HG02870 (cell line): ENCODE measurements at regions not wholly inside any gene's neighbourhood (a gene's known extent, or its start where the extent isn't known, plus 50 kb on each side); places are given as distances from the start of the nearest gene placed in this dataset.

ENCODE experiments used
- ATAC-seq: cut with Tn5 transposase; IDR thresholded peaks from one replicate; pipeline ENCODE4 v1.9.1; 2021; ENCODE audit warnings: mild to moderate bottlenecking, moderate library complexity; ENCODE audit not compliant: unreplicated experiment

DNA sequence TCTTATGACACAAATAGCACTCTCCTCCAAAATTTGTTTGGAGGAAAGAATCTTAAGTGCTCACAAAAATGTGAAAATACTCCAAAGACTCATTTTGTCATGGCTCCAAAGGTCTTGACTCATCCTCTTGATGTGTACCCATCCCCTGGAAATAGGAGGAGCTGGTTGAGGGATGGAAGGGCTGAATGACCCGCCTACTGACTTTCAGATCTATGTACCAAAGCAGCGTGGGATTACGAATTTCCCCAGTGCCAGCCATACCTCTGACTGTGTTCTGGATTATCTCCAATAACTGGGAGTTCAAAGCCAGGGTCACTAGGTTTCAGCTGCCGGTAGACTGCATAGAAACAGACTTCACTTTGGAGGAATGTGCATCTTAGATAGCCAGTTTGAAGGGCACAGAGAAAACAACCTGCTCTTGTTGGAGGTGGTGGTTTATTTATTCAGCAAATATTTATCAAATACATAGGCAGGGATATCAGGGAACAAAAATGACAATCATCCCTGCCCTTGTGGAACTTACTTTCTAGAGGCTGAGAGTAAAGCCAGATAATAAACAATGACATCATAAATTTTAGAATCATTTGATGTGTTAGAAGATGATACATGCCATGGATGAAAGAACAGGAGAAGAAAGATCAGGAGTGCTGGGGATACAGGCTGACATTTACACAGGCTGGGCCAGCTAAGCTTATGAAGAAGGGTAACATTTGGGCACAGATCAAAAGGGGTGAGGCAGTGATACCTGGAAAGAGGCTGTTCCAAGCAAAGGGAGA is 246.6 kb downstream of the TBXT start:
- no peak for ATAC-seq

DNA sequence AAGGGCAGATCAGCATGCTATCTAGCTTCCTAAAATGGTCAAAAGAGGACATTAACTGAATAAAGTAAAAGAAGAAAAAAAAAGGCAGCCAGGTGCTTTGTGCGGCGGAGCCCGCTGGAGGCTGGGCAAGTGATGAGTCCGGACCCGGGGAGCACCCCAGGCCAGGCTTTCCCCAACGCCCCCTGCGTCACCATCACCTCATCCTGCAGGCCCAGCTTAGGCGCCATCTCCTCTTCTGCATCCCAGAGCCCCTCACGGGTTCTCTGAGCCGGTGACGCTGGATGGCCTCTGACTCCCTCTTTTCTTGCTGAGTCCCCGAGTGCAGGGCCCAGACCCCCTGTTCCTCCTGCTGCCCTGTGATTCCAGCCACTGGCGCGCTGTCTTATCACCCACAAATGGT is 250.1 kb downstream of the TBXT start:
- ATAC-seq, result no peak

DNA sequence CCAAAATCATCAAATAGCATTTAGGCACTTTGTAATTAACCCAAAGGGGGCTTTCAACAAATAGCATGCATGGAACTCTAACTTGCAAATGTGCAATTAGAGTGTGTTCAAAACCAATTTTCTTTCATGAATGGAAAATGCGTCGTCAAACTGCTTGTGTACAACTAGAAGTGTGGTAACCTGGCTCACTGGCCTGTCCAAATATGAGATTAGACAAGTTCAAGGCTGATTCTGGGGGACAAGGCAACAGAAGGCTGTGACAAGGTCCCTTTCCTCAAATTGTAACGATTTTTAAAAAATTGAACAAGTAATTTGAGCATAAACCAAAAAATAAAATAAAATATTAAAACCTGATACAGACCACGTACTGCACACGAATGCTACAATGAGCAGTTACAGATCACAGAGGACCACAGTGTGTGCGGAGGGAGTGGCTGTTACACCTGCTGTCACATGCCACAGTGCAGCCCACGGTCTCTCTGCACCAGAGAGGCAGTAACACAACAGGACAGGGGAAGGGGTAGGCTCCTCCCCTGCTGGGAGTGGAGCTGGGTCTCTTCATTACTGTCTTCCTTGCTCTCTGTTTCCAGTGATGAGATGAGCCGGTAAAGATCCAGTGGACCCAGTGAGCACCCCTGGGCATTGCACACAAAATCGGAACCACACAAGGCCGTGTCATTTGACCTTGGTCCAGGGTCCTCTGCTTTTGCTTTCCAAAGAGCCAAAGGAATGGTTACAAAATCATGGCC is 252.2 kb upstream of the PDE10A start:
- ATAC-seq, result no peak

DNA sequence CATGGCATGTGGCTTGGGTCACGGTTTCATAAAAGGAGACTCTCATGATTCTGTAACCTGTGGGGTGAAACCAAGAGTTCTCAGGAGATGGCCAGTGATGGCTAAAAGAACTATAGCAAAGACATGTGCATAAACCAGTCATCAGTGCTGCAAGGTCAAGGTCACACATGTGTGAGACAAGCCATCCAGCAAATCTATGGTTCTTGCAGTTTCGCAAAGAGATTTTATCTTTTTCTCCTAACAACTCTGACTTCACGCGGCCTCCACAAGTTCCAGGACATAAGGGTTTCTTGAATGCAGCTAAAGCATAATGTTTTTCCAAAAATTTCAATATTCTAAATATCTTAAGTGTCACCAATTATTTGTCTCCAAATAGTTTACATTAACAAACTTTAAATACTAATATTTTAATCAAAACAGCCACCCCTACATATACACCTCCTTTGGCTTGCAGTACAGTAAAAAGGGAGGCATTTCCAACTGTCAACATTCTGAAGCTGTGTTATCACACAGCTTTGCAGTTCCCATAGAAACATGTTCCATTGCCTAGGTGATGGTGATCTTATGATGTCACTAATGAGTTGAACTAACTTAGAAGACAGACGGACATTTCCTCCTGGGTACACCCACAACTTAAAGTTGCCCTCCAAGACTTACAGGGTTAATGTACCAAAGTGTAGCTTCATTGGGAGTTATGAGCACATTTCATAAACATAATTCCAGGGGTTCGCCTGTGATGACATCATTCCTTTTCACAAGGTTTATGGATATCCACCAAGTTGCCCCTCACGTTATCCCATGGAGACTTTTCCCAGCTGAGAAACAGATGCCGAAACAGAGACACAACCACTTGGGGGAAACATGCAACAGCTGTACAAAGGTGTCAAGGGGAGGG is 250.9 kb upstream of the PDE10A start:
- no peak for ATAC-seq

DNA sequence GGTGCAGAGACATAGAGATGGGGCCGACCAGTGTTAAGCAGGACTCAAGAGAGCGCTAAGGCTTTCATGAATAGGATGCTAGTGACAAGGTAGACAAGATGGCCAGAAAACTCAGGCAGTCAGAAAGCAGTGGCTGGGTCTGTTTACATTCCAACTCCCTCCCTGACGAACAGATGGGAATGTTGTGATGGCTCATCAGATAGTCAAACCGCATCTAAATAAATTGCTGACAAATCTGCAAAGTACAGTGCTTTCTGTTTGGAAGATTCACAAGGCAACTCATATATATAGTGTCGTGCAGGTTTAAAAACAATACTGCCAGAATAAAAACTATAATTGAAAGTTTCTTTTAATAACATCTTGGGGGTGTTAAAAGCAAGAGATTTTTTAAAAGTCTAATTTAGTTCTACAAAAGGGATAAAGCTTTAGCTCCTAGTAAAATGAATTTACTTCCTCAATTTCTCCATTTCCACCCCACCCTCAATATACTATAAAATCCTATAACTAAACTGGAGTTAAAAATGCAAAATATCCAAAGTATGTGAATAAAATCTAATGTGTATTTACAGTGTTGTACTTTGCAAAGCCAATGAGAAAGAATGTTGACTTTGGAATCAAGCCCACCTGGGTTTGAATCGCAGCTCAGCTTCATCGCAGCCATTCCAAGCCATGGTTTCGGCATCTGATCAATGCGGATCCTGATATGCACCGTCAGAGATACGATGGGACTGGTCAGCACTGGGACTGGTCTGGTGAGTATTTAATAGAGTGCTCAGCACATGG is 247.3 kb upstream of the PDE10A start:
- no peak for ATAC-seq

DNA sequence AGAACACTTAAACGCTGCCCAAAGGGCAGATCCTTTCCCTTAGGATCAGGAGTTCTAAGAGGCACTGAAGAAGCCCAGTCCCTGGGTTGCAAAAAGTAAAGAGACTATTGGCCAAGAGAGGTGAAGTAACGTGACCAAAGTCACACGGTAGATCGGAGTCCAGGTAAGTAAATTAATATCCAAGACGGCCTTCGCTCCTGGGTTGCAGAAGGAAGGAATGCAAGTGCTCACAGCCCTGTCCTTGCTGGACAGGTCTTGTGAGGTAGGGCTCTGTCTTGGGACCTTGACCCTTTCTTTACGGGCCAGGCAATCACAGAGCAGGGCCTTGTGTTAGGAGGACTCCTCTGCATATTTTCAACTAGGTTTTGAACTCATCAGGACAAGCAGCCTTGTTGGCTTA is 243.7 kb upstream of the PDE10A start:
- ATAC-seq, result no peak

DNA sequence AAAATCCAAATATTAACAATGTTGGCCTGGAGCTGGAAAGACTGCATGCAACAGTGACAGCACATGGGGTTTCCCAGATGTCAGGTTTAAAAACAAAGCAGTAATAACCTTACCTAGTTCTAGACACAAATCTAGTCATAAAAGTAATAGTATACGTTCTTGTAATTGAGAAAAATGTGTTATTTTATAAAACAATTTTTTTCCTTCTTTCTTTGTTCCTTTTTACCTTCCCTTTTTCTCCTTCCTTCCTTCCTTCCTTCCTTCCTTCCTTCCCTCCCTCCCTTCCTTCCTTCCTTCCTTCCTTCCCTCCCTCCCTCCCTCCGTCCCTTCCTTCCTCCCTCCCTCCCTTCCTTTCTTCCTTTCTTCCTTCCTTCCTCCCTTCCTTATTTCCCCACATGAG is 242.7 kb upstream of the PDE10A start:
- ATAC-seq, result no peak

DNA sequence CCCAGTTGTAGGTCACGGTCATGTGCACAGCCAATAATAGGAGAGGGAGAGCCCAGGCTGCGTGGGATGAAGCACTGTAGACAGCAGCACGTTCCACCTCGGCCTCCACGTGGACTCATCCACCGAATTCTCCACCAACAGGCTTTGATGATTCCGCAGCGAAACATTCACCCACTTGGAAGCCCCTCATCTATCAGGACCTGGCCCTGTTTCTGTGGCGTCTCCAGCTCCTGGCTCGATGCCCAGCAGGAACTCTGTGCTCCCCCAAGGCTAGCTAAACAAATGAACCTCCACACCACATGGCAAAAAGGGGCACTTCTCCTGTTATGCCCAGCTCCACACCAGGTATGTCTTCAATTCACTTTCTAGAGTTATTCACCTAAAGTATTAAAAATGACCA is 237.9 kb upstream of the PDE10A start:
- no peak for ATAC-seq

DNA sequence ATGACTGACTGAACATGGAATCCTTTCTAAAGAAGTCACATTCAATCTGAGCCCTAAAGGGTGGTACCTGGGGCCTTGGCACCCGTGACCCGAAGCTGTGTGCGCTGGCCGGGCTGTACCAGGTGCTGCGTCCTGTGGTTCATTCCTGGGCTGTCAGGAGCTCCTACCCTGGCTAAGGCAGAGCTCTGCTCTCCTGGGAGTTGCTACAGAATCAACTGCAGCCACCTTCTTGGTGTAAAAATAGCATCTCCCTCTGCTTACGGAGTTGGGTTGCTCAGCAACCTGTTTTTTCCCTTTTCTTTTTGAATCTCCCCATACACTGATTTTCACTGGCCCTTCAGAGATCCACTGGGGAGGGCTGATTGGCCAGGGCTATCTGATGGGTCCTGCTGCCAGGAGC is 236.6 kb upstream of the PDE10A start:
- ATAC-seq, result no peak

DNA sequence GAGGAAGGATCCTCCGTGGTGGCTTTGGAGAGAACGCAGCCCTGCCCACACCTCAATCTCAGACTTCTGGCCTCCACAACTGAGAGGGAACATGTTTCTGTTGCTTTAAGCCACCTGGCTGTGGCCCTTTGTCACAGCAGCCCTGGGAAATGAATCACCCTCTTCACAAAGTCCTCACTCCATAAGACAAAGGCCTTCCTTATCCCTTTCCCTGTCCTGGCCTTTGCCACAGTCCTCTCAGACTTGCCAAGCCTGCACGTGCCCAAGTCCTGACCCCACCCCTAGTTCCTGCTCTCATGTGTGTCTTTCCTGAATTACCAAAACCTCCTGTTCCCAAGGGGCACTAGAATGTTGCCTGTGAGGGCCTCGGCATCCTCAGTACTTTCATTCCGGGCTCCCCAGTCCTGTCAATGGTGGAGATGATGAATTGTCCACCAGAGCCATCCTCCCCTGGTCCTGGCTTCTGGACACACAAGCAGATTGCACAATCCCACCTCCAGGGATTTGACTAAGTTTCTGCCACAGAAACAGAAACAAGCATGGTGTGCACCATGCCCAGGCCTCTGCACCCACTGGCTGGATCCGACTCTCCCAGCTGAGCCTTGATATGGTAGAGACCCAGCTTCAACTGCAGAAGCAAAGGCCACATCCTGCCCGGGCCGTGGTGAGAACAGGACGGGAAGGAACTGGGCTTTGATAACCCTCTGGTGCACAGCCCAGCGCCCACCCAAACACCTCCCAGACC is 232.6 kb upstream of the PDE10A start:
- ATAC-seq, result no peak

DNA sequence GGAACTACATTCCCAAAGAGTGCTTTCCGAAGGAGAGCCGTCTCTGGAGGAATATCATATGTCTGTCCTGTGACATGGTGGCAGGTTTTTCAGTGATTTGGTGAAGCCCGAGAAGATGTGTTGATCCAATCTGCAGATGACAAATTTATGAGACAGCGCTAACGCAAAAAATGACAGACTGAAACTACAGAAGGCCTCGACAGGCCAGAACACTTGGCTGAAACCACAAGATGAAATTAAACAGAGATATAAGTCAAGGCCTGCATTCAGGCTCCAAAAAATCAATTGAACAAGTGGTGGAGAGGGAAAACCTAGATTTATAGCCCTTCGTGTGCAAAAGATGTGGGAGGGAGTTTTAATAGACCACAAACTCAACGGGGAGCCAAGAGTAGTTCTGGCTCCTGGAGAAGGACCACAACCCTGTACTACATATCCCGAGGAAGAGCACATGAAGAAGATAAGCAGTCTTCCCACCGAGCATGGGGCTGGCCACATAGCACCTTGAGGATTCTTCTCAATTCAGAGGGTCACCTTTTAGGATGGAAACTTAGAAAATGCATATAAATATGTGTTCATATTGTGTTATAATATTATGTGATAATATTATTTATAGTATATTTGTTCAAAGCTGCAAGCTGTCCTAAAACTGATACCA is 231.3 kb upstream of the PDE10A start:
- ATAC-seq, result no peak

DNA sequence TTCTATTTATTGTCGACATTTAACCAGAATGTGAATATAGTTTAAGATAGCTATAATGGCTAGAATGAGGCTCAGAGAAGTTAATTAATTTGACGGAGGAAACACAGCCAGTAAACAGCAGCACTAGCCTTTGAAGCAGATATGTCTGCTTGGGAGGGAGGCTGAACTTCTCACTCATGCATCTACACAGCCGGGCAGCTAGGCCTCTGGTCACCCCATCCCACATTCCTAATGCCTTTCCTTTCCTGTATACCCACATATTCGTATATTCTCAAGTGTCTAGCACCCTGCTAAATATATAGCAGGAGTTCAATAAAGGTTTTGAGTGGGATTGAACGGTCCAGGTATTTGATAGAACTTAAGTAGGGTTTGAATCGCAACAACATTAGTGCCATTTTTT is 230.4 kb upstream of the PDE10A start:
- ATAC-seq, result no peak

DNA sequence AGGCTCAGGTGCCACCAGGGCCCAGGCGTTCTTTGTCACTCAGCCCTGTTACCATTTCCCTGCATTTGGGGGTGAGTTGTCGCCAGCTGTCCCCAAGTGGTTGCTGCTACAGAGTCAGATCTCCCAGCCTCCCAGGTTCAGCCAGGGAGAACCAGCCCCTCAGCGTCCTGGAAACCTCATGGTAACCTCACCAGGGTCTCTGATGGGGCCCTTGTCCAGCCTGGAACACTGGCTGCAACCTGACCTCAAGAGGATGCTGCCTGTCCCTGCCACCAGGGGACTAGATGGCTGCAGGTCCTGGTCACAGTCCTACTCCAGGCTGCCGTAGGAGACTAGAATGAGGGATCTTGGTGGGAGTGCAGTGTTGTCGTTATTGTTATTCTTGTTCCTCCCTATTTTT is 228.3 kb upstream of the PDE10A start:
- no peak for ATAC-seq

DNA sequence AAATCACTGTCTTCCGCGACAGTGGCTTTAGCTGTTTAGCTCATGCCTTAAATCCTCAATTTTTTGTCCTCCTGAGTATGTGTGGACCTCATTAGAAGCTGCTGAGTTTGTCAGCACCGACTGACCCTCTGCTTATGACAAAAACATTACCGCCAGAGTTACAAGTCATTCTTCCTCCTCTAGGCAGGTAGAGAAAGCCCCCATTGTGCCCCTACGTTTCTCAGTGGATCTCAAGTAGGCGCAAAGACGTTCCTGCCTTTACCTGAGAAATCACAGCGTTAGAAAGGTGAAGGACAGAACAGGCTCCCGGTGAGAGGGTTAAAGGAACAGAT is 227.3 kb upstream of the PDE10A start:
- no peak for ATAC-seq

DNA sequence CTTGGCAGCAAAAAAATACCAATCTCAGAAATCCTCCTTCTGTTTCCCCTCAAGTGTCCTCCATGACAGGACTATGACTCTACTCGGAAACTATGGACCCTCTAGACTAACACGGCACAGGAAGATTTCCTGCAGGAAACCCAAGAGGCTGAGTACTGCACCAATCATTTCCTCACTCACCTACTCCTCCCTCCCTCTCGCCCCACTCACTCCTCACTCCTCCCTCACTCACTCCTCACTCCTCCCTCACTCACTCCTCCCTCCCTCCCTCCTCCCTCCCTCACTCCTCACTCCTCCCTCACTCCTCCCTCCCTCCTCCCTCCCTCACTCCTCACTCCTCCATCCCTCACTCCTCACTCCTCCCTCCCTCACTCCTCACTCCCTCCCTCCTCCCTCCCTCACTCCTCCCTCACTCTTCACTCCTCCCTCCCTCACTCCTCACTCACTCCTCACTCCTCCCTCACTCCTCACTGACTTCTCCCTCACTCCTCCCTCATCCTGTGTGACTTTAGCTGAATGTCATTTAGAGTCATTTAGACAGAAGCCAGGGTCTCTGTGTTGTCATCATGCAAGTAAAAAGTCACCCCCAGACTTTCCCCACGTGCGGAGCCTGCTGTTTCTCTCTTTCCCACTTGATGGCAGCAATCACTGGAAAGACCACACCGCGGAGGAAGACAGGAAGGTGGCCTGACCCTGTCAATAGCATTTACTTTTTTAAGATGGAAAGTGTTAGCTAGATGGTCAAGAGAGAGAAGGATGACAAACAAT is 226.8 kb upstream of the PDE10A start:
- ATAC-seq, result no peak

DNA sequence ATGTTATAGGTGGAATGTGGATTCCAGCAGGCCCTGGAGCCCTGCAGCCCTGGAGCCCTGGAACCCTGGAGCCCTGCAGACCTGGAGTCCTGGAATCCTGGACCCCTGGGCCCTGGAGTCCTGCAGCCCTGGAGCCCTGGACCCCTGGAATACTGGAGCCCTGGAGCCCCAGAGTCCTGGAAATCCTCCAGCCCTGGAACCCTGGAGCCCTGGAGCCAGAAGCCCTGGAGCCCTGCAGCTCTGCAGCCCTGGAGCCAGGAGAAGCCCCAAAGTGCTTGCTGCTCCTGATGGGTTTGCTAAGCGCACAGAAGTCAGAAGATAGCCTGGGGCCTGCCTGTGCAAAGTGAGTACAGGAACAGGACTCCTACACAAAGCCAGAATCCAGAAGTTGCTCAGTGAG is 223.1 kb upstream of the PDE10A start:
- no peak for ATAC-seq

DNA sequence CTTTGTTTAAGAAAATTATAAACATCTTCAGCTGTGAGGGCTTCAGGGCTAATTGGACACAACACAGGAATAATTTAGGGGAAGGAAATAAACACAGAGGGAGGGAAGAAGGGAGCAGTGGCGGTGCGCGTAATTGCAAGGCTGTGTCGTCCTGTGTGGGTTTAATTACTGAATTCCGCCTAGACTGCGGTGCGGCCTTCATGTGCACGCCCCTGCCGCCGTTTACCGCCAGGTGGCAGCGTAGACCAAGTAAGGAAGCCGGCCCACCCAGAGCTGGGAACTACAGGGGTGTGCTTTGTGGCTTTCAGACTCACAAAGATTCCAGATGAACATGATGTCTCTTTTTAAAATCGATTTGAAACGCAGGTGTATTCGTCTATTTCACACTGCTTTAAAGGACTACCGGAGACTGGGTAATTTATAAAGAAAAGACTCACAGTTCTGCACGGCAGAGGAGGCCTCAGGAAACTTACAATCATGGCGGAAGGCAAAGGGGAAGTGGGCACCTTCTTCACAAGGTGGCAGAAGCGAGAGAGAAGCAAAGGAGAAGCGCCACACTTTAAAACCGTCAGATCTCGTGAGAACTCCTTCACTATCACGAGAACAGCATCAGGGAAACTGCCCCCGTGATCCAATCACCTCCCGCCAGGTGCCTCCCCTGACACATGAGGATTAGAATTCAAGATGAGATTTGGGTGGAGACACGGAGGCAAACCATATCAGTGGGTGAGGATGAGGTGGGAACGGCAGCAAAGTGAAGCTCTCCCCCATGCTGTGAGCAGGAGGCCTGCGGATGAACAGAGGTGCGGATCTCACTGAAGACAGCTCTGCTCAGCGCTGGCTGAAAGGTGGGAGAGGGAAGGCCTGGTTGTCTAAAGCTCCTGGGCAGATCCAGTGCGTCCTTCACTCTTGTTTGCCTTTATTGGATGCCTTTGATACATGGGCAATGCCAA is 222.0 kb upstream of the PDE10A start:
- ATAC-seq, result peak; percentile 94
